Neural progenitor cell (in vitro differentiated cells): ENCODE measurements at regions not wholly inside any gene's neighbourhood (a gene's known extent, or its start where the extent isn't known, plus 50 kb on each side); places are given as distances from the start of the nearest gene placed in this dataset.

ENCODE experiments used
- DNase-seq: peaks from one replicate; pipeline ENCODE4 v3.0.0-alpha.2; 2016; ENCODE audit warnings: low spot score
- H2AFZ ChIP-seq: fragments of 200-600 bp; sonication (generic); replicated peaks from 2 replicates; pipeline ENCODE4 v1.6.1; 2016; ENCODE audit warnings: antibody characterized with exemption
- H3F3A ChIP-seq: fragments of 200-600 bp; sonication (generic); 2 replicates; pipeline ENCODE4 v1.6.1; 2016; ENCODE audit warnings: antibody characterized with exemption, low read depth
- H3K27ac ChIP-seq: fragments of 200-600 bp; sonication (generic); 2 replicates; pipeline ENCODE4 v1.5.1; 2016; ENCODE audit warnings: mild to moderate bottlenecking
- H3K27me3 ChIP-seq: fragments of 200-600 bp; sonication (generic); 2 replicates; pipeline ENCODE4 v1.6.1; 2016; ENCODE audit warnings: mild to moderate bottlenecking, moderate library complexity
- H3K36me3 ChIP-seq: fragments of 200-600 bp; sonication (generic); 2 replicates; pipeline ENCODE4 v1.5.1; 2016
- H3K4me1 ChIP-seq: fragments of 200-600 bp; sonication (generic); 2 replicates; pipeline ENCODE4 v1.6.1; 2016; ENCODE audit warnings: mixed run types
- H3K4me2 ChIP-seq: fragments of 200-600 bp; sonication (generic); 2 replicates; pipeline ENCODE4 v1.6.1; 2016
- H3K4me3 ChIP-seq: fragments of 200-600 bp; sonication (generic); 2 replicates; pipeline ENCODE4 v1.5.1; 2016
- H3K79me2 ChIP-seq: fragments of 200-600 bp; sonication (generic); 2 replicates; pipeline ENCODE4 v1.6.1; 2016; ENCODE audit warnings: low read depth
- H3K9ac ChIP-seq: fragments of 200-600 bp; sonication (generic); 2 replicates; pipeline ENCODE4 v1.6.1; 2016
- H3K9me3 ChIP-seq: fragments of 200-600 bp; sonication (generic); 2 replicates; pipeline ENCODE4 v1.5.1; 2016; ENCODE audit warnings: low read depth
- H4K20me1 ChIP-seq: fragments of 200-600 bp; sonication (generic); 2 replicates; pipeline ENCODE4 v1.6.1; 2016; ENCODE audit warnings: low read depth
- H3K27ac Mint-ChIP-seq: 3 replicates; pipeline ENCODE4 v1.8.0; 2021; ENCODE audit warnings: mixed read lengths
- H3K27me3 Mint-ChIP-seq: 2 replicates; pipeline ENCODE4 v1.8.0; 2022; ENCODE audit warnings: low read depth, mild to moderate bottlenecking, inconsistent platforms, moderate library complexity, mixed read lengths; ENCODE audit not compliant: insufficient read depth
- H3K36me3 Mint-ChIP-seq: 3 replicates; pipeline ENCODE4 v1.8.0; 2021; ENCODE audit warnings: mixed read lengths
- H3K4me1 Mint-ChIP-seq: 3 replicates; pipeline ENCODE4 v1.8.0; 2021; ENCODE audit warnings: mixed read lengths
- H3K4me3 Mint-ChIP-seq: 3 replicates; pipeline ENCODE4 v1.8.0; 2021; ENCODE audit warnings: mild to moderate bottlenecking, moderate library complexity, mixed read lengths
- H3K9me3 Mint-ChIP-seq: 3 replicates; pipeline ENCODE4 v1.8.0; 2020; ENCODE audit warnings: mixed read lengths
- EZH2 ChIP-seq: fragments of 200-600 bp; sonication (generic); IDR thresholded peaks from 2 replicates; pipeline ENCODE4 v1.6.1; 2017; ENCODE audit warnings: antibody characterized with exemption, mild to moderate bottlenecking, moderate library complexity
- EZH2phosphoT487 ChIP-seq: fragments of 200-600 bp; sonication (generic); IDR thresholded peaks from 2 replicates; pipeline ENCODE4 v1.6.1; 2017; ENCODE audit warnings: antibody characterized with exemption
- TF ChIP-seq, protein P1 (sequence below): fragments of 200-600 bp; sonication (generic); IDR thresholded peaks from 2 replicates; pipeline ENCODE4 v1.5.1; 2017; ENCODE audit warnings: antibody characterized with exemption, mild to moderate bottlenecking

DNA sequence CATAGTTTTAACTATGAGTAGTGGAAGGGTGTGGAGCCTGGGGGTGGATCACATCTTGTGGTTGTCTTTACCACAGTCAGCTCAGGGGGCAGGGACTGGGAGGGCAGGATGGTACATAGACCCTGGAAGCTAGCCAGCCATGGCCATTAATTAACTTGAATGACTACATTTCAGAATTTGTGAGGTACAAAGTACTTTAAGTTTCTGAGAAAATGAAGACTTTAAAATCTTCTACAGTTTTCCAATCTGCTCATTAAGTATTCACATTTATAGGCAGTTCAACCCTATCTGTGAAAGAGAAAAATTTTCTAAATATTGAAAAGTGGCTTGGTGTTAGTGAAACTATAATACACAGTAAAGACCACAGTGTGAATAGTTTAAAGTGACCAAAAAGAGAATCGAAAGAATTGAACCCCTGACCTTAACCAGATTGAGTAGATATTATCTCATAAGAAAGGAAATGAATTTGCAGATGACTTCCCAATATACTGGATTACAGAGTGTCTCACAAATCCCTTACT is 234.2 kb upstream of the MEF2C start:
- Histone ChIP-seq H3K4me2 (no peak overlapping the region), H3K9ac (no peak overlapping the region), H2AFZ (no peak overlapping the region), H3K9me3 (no peaks in the 10 kb centered on the region), H3K36me3 (no peaks in the 10 kb centered on the region), H3F3A (no peaks in the 10 kb centered on the region), H3K79me2 (no peaks in the 10 kb centered on the region), H4K20me1 (no peaks in the 10 kb centered on the region), H3K4me3 (no peak overlapping the region), H3K4me1 (no peaks in the 10 kb centered on the region), H3K27ac (no peak overlapping the region), H3K27me3 (no peaks in the 10 kb centered on the region)
- no peak overlapping the region for H3K4me3 Mint-ChIP-seq
- no peak for TF ChIP-seq EZH2
- TF ChIP-seq, protein P1, sequence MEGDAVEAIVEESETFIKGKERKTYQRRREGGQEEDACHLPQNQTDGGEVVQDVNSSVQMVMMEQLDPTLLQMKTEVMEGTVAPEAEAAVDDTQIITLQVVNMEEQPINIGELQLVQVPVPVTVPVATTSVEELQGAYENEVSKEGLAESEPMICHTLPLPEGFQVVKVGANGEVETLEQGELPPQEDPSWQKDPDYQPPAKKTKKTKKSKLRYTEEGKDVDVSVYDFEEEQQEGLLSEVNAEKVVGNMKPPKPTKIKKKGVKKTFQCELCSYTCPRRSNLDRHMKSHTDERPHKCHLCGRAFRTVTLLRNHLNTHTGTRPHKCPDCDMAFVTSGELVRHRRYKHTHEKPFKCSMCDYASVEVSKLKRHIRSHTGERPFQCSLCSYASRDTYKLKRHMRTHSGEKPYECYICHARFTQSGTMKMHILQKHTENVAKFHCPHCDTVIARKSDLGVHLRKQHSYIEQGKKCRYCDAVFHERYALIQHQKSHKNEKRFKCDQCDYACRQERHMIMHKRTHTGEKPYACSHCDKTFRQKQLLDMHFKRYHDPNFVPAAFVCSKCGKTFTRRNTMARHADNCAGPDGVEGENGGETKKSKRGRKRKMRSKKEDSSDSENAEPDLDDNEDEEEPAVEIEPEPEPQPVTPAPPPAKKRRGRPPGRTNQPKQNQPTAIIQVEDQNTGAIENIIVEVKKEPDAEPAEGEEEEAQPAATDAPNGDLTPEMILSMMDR, result no peak
- TF ChIP-seq EZH2phosphoT487, result no peak
- DNase-seq, result no peak
- no peaks in the 10 kb centered on the region for H3K36me3 Mint-ChIP-seq
- H3K9me3 Mint-ChIP-seq, result no peaks in the 10 kb centered on the region
- no peak overlapping the region for H3K27ac Mint-ChIP-seq
- H3K27me3 Mint-ChIP-seq, result no peaks in the 10 kb centered on the region
- no peaks in the 10 kb centered on the region for H3K4me1 Mint-ChIP-seq

- no peak for DNase-seq
- TF ChIP-seq EZH2phosphoT487 (no peak), EZH2 (no peak)
- TF ChIP-seq, protein P1, result no peak
- no peak overlapping the region for H3K4me3 Mint-ChIP-seq
- Histone ChIP-seq H4K20me1 (no peaks in the 10 kb centered on the region), H3K9ac (no peak overlapping the region), H3K4me3 (no peak overlapping the region), H3K27ac (no peak overlapping the region), H3F3A (no peaks in the 10 kb centered on the region), H3K9me3 (no peaks in the 10 kb centered on the region), H2AFZ (no peak overlapping the region), H3K36me3 (no peaks in the 10 kb centered on the region), H3K79me2 (no peaks in the 10 kb centered on the region), H3K4me1 (no peaks in the 10 kb centered on the region), H3K4me2 (no peak overlapping the region), H3K27me3 (no peaks in the 10 kb centered on the region)
- H3K4me1 Mint-ChIP-seq, result no peaks in the 10 kb centered on the region
- H3K9me3 Mint-ChIP-seq, result peaks cover 2% of the 10 kb centered on the region
- no peak overlapping the region for H3K27ac Mint-ChIP-seq
- H3K36me3 Mint-ChIP-seq, result no peaks in the 10 kb centered on the region
- no peaks in the 10 kb centered on the region for H3K27me3 Mint-ChIP-seq
Observed at GRCh38 chr5:89110916-89111646, 228.1 kb upstream of the MEF2C start.

GRCh38 chr5:89106480-89106879 is 223.5 kb upstream of the MEF2C start:
- Histone ChIP-seq H3K4me2 (no peak overlapping the region), H3K27me3 (no peaks in the 10 kb centered on the region), H3F3A (no peaks in the 10 kb centered on the region), H3K27ac (no peak overlapping the region), H3K9me3 (no peaks in the 10 kb centered on the region), H3K4me3 (no peak overlapping the region), H4K20me1 (no peaks in the 10 kb centered on the region), H3K4me1 (no peaks in the 10 kb centered on the region), H2AFZ (no peak overlapping the region), H3K79me2 (no peaks in the 10 kb centered on the region), H3K36me3 (no peaks in the 10 kb centered on the region), H3K9ac (no peak overlapping the region)
- Mint-ChIP-seq H3K36me3 (no peaks in the 10 kb centered on the region), H3K27me3 (no peaks in the 10 kb centered on the region), H3K4me1 (peaks cover 3% of the 10 kb centered on the region), H3K9me3 (peaks cover 2% of the 10 kb centered on the region), H3K27ac (no peak overlapping the region), H3K4me3 (no peak overlapping the region)
- no peak for DNase-seq
- no peak for TF ChIP-seq EZH2
- TF ChIP-seq, protein P1, result no peak
